ENCODE measurements at regions not wholly inside any gene's neighbourhood (a gene's known extent, or its start where the extent isn't known, plus 50 kb on each side); places are given as distances from the start of the nearest gene placed in this dataset.

DNA sequence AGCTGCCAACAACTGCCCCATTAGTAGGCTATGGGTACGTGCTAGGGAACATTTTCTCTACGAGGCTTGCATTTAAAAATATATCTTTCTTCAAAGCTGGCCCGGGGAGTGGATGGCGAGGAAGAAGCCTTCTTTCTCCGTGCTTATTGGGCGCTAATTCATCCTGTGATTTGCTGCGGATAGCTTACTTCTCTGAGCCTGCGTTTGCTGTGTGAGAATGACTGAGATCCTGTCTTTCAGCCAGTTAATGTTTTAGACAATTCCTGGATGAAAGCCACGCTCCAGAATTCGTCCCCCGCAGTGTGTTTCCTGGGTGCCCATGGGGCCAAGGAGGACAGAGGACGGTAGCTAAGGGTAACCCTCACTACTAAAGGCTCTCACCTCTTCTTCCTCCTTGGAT, 57.8 kb upstream of the TARBP1 start:
- no peak for TF ChIP-seq EZH2 (IDR thresholded peaks at IDR 0.05; ENCODE audit: borderline replicate concordance, low read depth, low read length, severe bottlenecking)
- no peak for TF ChIP-seq POLR2A (IDR thresholded peaks at IDR 0.05; ENCODE audit: low read depth, low read length)
- TF ChIP-seq, protein P1, sequence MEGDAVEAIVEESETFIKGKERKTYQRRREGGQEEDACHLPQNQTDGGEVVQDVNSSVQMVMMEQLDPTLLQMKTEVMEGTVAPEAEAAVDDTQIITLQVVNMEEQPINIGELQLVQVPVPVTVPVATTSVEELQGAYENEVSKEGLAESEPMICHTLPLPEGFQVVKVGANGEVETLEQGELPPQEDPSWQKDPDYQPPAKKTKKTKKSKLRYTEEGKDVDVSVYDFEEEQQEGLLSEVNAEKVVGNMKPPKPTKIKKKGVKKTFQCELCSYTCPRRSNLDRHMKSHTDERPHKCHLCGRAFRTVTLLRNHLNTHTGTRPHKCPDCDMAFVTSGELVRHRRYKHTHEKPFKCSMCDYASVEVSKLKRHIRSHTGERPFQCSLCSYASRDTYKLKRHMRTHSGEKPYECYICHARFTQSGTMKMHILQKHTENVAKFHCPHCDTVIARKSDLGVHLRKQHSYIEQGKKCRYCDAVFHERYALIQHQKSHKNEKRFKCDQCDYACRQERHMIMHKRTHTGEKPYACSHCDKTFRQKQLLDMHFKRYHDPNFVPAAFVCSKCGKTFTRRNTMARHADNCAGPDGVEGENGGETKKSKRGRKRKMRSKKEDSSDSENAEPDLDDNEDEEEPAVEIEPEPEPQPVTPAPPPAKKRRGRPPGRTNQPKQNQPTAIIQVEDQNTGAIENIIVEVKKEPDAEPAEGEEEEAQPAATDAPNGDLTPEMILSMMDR (IDR thresholded peaks at IDR 0.05; ENCODE audit: extremely low read depth in 1 of 2, insufficient read depth in 1 of 2, low read depth in 1 of 2, low read length in 2 of 2): no peak
- no peak for TF ChIP-seq POLR2AphosphoS5 (IDR thresholded peaks at IDR 0.05; ENCODE audit: insufficient read depth, low read depth, low read length)
- no peak for TF ChIP-seq FOS (IDR thresholded peaks at IDR 0.05; ENCODE audit: borderline replicate concordance, insufficient read depth, low read length)
- no peak for TF ChIP-seq MYC (IDR thresholded peaks at IDR 0.05; ENCODE audit: low read depth, low read length)
- TF ChIP-seq MAX (IDR thresholded peaks at IDR 0.05; ENCODE audit: insufficient read depth, insufficient read length): no peak
- no peak for TF ChIP-seq GATA2 (IDR thresholded peaks at IDR 0.05; ENCODE audit: insufficient read depth, insufficient read length, low read depth, low read length)
